ENCODE measurements at regions not wholly inside any gene's neighbourhood (a gene's known extent, or its start where the extent isn't known, plus 50 kb on each side); places are given as distances from the start of the nearest gene placed in this dataset.
"Not testable (repeated sequence)": the region's sequence is repeated elsewhere in the genome, so short reads cannot be mapped to it uniquely, and the experiment has no call there.

DNA sequence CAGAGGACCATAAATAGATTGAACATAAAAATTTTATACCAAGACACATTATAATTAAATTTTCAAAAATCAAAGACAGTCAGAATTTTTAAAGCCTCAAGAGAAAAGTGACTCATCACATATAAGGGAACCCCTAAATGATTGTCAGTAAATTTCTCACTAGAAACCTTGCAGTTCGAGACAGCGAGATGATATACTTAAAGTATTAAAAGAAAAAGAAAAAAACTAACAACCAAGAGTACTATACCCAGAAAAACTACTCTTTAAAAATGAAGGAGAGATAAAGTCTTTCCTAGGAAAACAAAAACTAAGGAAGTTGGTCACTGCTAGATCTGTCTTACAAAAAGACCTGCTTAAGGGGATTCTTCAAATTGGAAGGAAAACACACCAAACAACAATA, 251.4 kb upstream of the MSX2 start:
- WGBS, 2 donors (ENCODE audit: low coverage in 1 of 2) = 89 to 91% methylated on average over 2 of the region's 2 CpGs

GRCh38 chr5:174476001-174476400, 248.4 kb upstream of the MSX2 start:
- H3K27ac ChIP-seq, H3K36me3 ChIP-seq, ATAC-seq, H3K27me3 ChIP-seq, H3K4me3 ChIP-seq, H3K4me1 ChIP-seq: not testable (repeated sequence)
- WGBS, 2 donors (ENCODE audit: low coverage in 1 of 2) = 76 to 88% methylated on average over 1 to 3 of the region's 3 CpGs
- H3K9me3 ChIP-seq = peaks cover 0 to 44% (median 0%) of the 10 kb centered on the region in 3 donors

More for the DNA sequence above, 251.4 kb upstream of the MSX2 start:
- Histone ChIP-seq H3K9me3 (peaks cover 0 to 33% (median 0%) of the 10 kb centered on the region in 3 donors), H3K4me1 (no peaks in the 10 kb centered on the region), H3K27ac (no peak overlapping the region), H3K27me3 (no peaks in the 10 kb centered on the region), H3K36me3 (no peaks in the 10 kb centered on the region), H3K4me3 (no peak overlapping the region)
- ATAC-seq = no peak
- TF ChIP-seq CTCF (IDR thresholded peaks at IDR 0.05) (no peak), POLR2A (IDR thresholded peaks at IDR 0.05) (no peak), EP300 (IDR thresholded peaks at IDR 0.05) (no peak), POLR2AphosphoS5 (IDR thresholded peaks at IDR 0.05) (no peak)

- no peak overlapping the region for H3K27ac ChIP-seq
- peaks cover 0 to 37% (median 0%) of the 10 kb centered on the region in 3 donors for H3K9me3 ChIP-seq
- no peaks in the 10 kb centered on the region for H3K36me3 ChIP-seq
- ATAC-seq = no peak
- no peak for TF ChIP-seq POLR2A (IDR thresholded peaks at IDR 0.05)
- TF ChIP-seq POLR2AphosphoS5 (IDR thresholded peaks at IDR 0.05) = no peak
- no peak for TF ChIP-seq CTCF (IDR thresholded peaks at IDR 0.05)
- TF ChIP-seq EP300 (IDR thresholded peaks at IDR 0.05) = no peak
- H3K4me3 ChIP-seq = no peak overlapping the region
- H3K27me3 ChIP-seq = peaks cover 28% of the 10 kb centered on the region
- no peaks in the 10 kb centered on the region for H3K4me1 ChIP-seq
Observed at GRCh38 chr5:174479325-174479724, 245.1 kb upstream of the MSX2 start.

DNA sequence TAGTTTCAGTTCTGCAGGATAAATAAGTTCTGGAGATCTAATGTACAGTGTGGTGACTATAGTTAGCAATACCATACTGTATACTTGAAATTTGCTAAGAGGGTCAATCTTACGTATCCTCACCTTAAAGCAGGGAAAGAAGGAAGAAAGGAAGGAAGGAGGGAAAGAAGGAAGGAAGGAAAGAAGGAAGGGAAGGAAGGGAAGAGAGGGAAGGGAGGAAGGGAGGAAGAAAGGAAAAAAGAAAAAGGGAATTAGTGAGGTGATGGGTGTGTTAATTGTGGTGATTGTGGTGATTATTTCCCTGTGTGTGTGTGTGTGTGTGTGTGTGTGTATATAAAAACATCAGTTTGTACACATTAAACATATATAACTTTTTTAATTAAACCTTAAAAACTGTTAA, 242.6 kb upstream of the MSX2 start:
- Histone ChIP-seq H3K4me3 (no peak overlapping the region), H3K27me3 (peaks cover 34% of the 10 kb centered on the region), H3K9me3 (peaks cover 0 to 41% (median 0%) of the 10 kb centered on the region in 3 donors), H3K36me3 (no peaks in the 10 kb centered on the region), H3K4me1 (no peaks in the 10 kb centered on the region), H3K27ac (no peak overlapping the region)
- 73% methylated on average over 1 of the region's 1 CpG; no CpG with 5 or more reads in 1 of the 2 donors for WGBS, 2 donors (ENCODE audit: low coverage in 1 of 2)
- no peak for ATAC-seq
- TF ChIP-seq CTCF (IDR thresholded peaks at IDR 0.05) (no peak), POLR2AphosphoS5 (IDR thresholded peaks at IDR 0.05) (no peak), EP300 (IDR thresholded peaks at IDR 0.05) (no peak), POLR2A (IDR thresholded peaks at IDR 0.05) (no peak)

GRCh38 chr5:174482607-174483024, 241.8 kb upstream of the MSX2 start:
- WGBS, 2 donors (ENCODE audit: low coverage in 1 of 2) = 41 to 50% methylated on average over 4 to 8 of the region's 8 CpGs
- H3K27me3 ChIP-seq = peaks cover 34% of the 10 kb centered on the region
- H3K9me3 ChIP-seq = peaks cover 0 to 43% (median 0%) of the 10 kb centered on the region in 3 donors
- no peaks in the 10 kb centered on the region for H3K4me1 ChIP-seq
- H3K27ac ChIP-seq = no peak overlapping the region
- no peak overlapping the region for H3K4me3 ChIP-seq
- TF ChIP-seq CTCF (IDR thresholded peaks at IDR 0.05) = no peak
- no peak for TF ChIP-seq POLR2A (IDR thresholded peaks at IDR 0.05)
- no peak for TF ChIP-seq EP300 (IDR thresholded peaks at IDR 0.05)
- no peak for TF ChIP-seq POLR2AphosphoS5 (IDR thresholded peaks at IDR 0.05)
- no peak for ATAC-seq
- H3K36me3 ChIP-seq = no peaks in the 10 kb centered on the region

Measured in gastroesophageal sphincter (tissue), 4 donors.